ENCODE measurements at regions not wholly inside any gene's neighbourhood (a gene's known extent, or its start where the extent isn't known, plus 50 kb on each side); places are given as distances from the start of the nearest gene placed in this dataset.

GRCh38 chr15:25565470-25566264, 126.8 kb upstream of the UBE3A start:
- TF ChIP-seq CTCF (IDR thresholded peaks at IDR 0.05) (no peak), POLR2A (IDR thresholded peaks at IDR 0.05) (no peak)

Measured in thyroid gland (tissue), 4 donors.